ENCODE measurements at regions not wholly inside any gene's neighbourhood (a gene's known extent, or its start where the extent isn't known, plus 50 kb on each side); places are given as distances from the start of the nearest gene placed in this dataset.

GRCh38 chr3:94784274-94784673, 721.4 kb downstream of the NSUN3 start:
- FAIRE-seq = no peak
- no peak for TF ChIP-seq CTCF (IDR thresholded peaks at IDR 0.05; ENCODE audit: insufficient read depth, missing control alignments)
- DNase-seq (ENCODE audit: insufficient read length, low spot score) = no peak

- DNase-seq (ENCODE audit: insufficient read length, low spot score) = no peak
- FAIRE-seq = no peak
- no peak for TF ChIP-seq CTCF (IDR thresholded peaks at IDR 0.05; ENCODE audit: insufficient read depth, missing control alignments)
These were observed 724.2 kb downstream of the NSUN3 start for GRCh38 chr3:94787066-94787465.

GRCh38 chr3:94787734-94788270, 724.9 kb downstream of the NSUN3 start:
- DNase-seq (ENCODE audit: insufficient read length, low spot score) = no peak
- no peak for TF ChIP-seq CTCF (IDR thresholded peaks at IDR 0.05; ENCODE audit: insufficient read depth, missing control alignments)

GRCh38 chr3:94794563-94794962, 731.7 kb downstream of the NSUN3 start:
- no peak for DNase-seq (ENCODE audit: insufficient read length, low spot score)
- TF ChIP-seq CTCF (IDR thresholded peaks at IDR 0.05; ENCODE audit: insufficient read depth, missing control alignments) = no peak
- FAIRE-seq = no peak

More at GRCh38 chr3:94787734-94788270, 724.9 kb downstream of the NSUN3 start:
- no peak for FAIRE-seq

- FAIRE-seq (no peak), DNase-seq (ENCODE audit: insufficient read length, low spot score) (no peak)
- TF ChIP-seq CTCF (IDR thresholded peaks at IDR 0.05; ENCODE audit: insufficient read depth, missing control alignments) = no peak
These were observed 736.7 kb downstream of the NSUN3 start for GRCh38 chr3:94799420-94800060.

GRCh38 chr3:94811836-94812235, 749.0 kb downstream of the NSUN3 start:
- FAIRE-seq (no peak), DNase-seq (ENCODE audit: insufficient read length, low spot score) (no peak)
- TF ChIP-seq CTCF (IDR thresholded peaks at IDR 0.05; ENCODE audit: insufficient read depth, missing control alignments) = no peak

- FAIRE-seq = no peak
- no peak for TF ChIP-seq CTCF (IDR thresholded peaks at IDR 0.05; ENCODE audit: insufficient read depth, missing control alignments)
These were observed 758.4 kb downstream of the NSUN3 start for GRCh38 chr3:94821241-94821640.

More at GRCh38 chr3:94821241-94821640, 758.4 kb downstream of the NSUN3 start:
- no peak for DNase-seq (ENCODE audit: insufficient read length, low spot score)
